Type B pancreatic cell (in vitro differentiated cells): ENCODE measurements at regions not wholly inside any gene's neighbourhood (a gene's known extent, or its start where the extent isn't known, plus 50 kb on each side); places are given as distances from the start of the nearest gene placed in this dataset.

Source experiments
- DNase-seq: peaks from one replicate; pipeline ENCODE4 v3.0.0; 2021; ENCODE audit warnings: mixed read lengths; ENCODE audit not compliant: unreplicated experiment; ENCODE audit errors: extremely low spot score
- H3K27ac Mint-ChIP-seq: 2 replicates; pipeline ENCODE4 v1.8.0; 2021; ENCODE audit warnings: mild to moderate bottlenecking, mixed read lengths
- H3K27me3 Mint-ChIP-seq: 2 replicates; pipeline ENCODE4 v1.8.0; 2021; ENCODE audit warnings: mixed read lengths
- H3K36me3 Mint-ChIP-seq: 2 replicates; pipeline ENCODE4 v1.8.0; 2021; ENCODE audit warnings: mixed read lengths
- H3K4me1 Mint-ChIP-seq: one replicate; pipeline ENCODE4 v1.8.0; 2021; ENCODE audit warnings: mixed read lengths; ENCODE audit not compliant: unreplicated experiment
- H3K4me3 Mint-ChIP-seq: 2 replicates; pipeline ENCODE4 v1.8.0; 2021; ENCODE audit warnings: mild to moderate bottlenecking, mixed read lengths
- H3K9me3 Mint-ChIP-seq: 2 replicates; pipeline ENCODE4 v1.8.0; 2021; ENCODE audit warnings: mixed read lengths
- CTCF ChIP-seq: fragments of 200-600 bp; sonication (generic); conservative IDR thresholded peaks from 2 replicates; pipeline ENCODE4 v1.5.0; 2021; ENCODE audit warnings: antibody characterized with exemption, mild to moderate bottlenecking

DNA sequence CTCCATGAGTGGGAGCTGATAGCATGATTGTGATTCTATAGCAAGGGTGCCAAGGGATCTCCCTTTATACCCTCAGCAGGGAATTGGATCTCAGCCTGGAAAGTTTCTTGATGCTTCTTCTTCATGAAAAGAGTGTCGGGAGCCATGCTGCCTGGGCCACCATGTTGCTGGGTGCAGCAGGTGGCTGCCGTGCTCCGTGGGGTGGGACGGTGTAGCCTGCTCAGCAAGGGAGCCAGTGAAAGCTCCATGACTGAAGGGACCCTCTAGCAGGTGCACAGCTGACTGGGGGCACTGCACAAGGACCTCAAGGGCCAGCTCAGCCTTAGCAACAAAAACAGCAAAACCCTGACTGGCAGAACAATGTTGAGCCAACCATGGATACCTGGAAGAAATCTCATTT is 368.9 kb upstream of the HS6ST1 start:
- Mint-ChIP-seq H3K4me3 (no peak overlapping the region), H3K4me1 (peaks cover under 1% of the 10 kb centered on the region), H3K9me3 (no peaks in the 10 kb centered on the region), H3K36me3 (no peaks in the 10 kb centered on the region), H3K27me3 (no peaks in the 10 kb centered on the region), H3K27ac (no peak overlapping the region)
- no peak for TF ChIP-seq CTCF
- DNase-seq, result no peak

GRCh38 chr2:128689971-128690370 is 371.3 kb upstream of the HS6ST1 start:
- Mint-ChIP-seq H3K4me1 (no peaks in the 10 kb centered on the region), H3K4me3 (no peak overlapping the region), H3K9me3 (no peaks in the 10 kb centered on the region), H3K36me3 (no peaks in the 10 kb centered on the region), H3K27ac (no peak overlapping the region), H3K27me3 (no peaks in the 10 kb centered on the region)
- TF ChIP-seq CTCF, result no peak
- no peak for DNase-seq

- DNase-seq, result no peak
- no peaks in the 10 kb centered on the region for H3K36me3 Mint-ChIP-seq
- no peaks in the 10 kb centered on the region for H3K9me3 Mint-ChIP-seq
- no peak for TF ChIP-seq CTCF
- H3K4me1 Mint-ChIP-seq, result no peaks in the 10 kb centered on the region
- H3K27ac Mint-ChIP-seq, result no peak overlapping the region
- no peak overlapping the region for H3K4me3 Mint-ChIP-seq
- no peaks in the 10 kb centered on the region for H3K27me3 Mint-ChIP-seq
Observed at GRCh38 chr2:128690431-128690830, 371.8 kb upstream of the HS6ST1 start.

DNA sequence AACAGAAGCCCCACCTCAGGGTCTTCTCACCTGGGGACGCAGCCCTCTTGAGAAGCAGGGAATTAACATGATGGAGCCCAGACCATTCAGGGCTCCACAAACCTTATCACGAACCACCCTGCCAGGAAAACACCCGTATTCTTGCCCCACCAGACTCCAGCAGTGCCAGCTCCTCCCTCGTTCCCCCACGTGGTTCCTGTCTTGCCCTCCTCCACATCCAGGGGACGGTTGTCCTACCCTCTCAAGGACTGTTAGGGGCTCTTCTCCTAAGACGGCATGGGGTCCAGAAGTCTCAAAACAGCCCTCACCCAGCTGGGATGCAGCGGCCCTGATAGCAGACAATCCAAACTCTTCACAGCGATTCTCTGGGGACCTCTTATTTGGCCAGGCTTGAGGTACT is 372.2 kb upstream of the HS6ST1 start:
- Mint-ChIP-seq H3K27me3 (no peaks in the 10 kb centered on the region), H3K36me3 (no peaks in the 10 kb centered on the region), H3K27ac (no peak overlapping the region), H3K4me3 (no peak overlapping the region), H3K9me3 (no peaks in the 10 kb centered on the region), H3K4me1 (no peaks in the 10 kb centered on the region)
- no peak for TF ChIP-seq CTCF
- no peak for DNase-seq

GRCh38 chr2:128691526-128691925 is 372.9 kb upstream of the HS6ST1 start:
- TF ChIP-seq CTCF, result no peak
- Mint-ChIP-seq H3K9me3 (no peaks in the 10 kb centered on the region), H3K4me3 (no peak overlapping the region), H3K4me1 (no peaks in the 10 kb centered on the region), H3K27me3 (no peaks in the 10 kb centered on the region), H3K27ac (no peak overlapping the region), H3K36me3 (no peaks in the 10 kb centered on the region)
- no peak for DNase-seq
